GM18519 (cell line): ENCODE measurements at regions not wholly inside any gene's neighbourhood (a gene's known extent, or its start where the extent isn't known, plus 50 kb on each side); places are given as distances from the start of the nearest gene placed in this dataset.

Experiments
- ATAC-seq: cut with Tn5 transposase; IDR thresholded peaks from one replicate; pipeline ENCODE4 v1.9.1; 2021; ENCODE audit warnings: mild to moderate bottlenecking, moderate library complexity; ENCODE audit not compliant: unreplicated experiment, low FRiP score

- no peak for ATAC-seq
Observed at GRCh38 chr22:49291781-49292180, 535.9 kb downstream of the BRD1 start.

- ATAC-seq, result no peak
Observed at GRCh38 chr22:49291169-49291568, 536.5 kb downstream of the BRD1 start.

GRCh38 chr22:49290711-49291110 is 537.0 kb downstream of the BRD1 start:
- ATAC-seq, result no peak

- ATAC-seq, result no peak
Observed at GRCh38 chr22:49289822-49290679, 537.6 kb downstream of the BRD1 start.

DNA sequence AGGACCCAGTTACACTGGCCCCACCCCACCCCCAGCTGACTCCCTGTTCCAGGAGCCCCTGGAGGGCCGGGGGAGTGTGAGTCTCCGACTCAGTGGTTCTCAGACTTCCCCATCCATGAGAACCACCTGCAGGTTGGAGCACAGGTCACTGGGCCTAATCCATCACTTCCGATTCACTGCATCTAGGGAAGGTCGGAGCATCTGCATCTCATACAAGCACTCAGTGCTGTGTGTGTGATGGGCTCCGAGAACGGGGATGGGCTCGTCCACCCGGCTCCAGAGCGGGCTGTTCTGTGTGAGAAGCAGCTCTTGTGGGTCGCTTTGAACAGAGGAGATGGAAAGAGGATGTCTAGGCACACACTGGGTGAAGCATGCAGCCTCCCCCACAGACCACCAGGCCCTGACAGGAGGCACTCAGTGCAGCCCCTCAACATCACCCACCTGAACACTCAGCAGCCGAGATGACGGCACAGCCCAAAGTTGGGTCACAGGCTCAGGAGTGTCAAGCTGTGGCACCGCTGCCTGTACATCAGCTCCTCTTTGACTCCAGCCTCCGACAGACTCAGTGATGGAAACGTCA is 541.4 kb downstream of the BRD1 start:
- ATAC-seq, result no peak

DNA sequence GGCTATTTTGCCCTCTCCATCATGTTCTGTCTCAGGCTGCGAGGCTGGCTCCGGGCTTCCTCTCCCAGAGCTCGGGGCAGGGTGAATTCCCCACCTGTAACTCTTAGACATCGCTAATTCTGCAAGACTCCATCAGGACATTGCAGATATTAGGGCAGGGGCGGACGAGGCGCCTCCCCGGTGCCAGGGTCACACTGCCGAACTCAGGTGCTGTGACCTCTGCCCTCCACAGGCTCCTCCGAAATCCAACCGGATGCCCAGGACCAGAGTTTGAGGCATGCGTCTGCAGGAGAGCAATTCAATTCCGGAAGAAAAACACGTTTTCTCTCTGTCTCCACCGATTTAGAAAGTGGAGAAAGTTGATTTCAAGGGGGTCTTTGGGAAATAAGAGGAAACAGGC is 542.7 kb downstream of the BRD1 start:
- ATAC-seq, result no peak

GRCh38 chr22:49284056-49284784 is 543.5 kb downstream of the BRD1 start:
- no peak for ATAC-seq

DNA sequence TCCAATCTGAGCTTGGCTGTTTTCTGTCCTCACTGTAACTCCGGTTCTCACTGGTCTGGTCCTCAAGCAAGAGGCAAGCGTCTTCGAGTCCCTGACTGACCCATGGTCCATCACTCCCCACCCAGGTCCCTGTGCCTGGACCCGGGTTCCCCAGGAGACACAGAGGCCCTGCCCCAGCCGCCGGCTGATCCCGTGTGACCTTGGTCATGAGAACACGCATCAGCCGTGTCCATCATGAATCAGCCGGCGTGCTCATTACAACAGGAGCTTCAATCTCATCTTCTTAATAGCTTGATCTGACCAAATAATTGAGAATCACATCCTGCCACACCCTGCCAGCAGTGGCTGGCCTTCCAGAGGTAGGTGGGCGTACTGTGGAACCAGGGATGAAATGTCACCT is 545.1 kb downstream of the BRD1 start:
- ATAC-seq, result no peak

DNA sequence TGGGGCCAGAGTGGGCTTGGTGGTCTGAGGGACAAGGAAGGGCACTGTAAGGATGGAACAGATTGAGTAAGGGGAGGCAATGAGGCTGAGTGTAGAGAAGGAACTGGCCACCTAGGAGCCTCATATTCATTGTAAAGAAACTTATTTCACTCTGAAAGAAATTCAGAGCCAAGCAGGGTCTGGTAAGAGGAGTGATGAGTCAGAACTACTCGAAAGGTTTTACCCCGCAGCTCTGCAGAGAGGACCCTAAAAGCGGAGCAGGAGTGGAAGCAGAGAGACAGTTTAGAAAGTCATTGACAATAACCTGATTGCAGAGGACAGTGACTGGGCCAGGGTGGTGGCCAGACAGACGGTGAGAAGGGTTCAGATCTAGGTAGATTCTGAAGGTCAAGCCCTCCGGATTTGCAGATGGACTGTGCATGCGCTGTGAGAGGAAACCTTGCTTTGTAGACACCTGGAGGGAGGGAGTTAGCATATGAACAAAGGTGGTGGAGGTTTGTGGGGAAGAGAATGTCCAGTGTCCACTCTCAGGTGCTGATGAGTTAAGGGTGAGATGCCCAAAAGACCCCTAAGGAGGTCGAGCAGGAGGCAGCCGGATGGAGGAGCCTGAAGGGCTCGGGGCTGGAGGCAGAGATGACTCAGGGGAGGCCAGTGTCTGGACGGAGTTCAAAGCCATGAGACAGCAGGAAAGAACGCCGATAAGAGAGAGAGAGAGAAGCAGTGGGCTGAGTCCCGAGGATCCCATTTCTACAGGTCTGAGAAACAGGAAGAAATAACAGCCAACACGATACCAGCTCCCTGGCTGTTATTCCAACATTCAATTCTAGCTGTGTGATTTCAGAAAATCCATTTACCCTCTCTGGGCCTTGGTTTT is 546.0 kb downstream of the BRD1 start:
- ATAC-seq, result no peak

GRCh38 chr22:49278340-49278739 is 549.3 kb downstream of the BRD1 start:
- no peak for ATAC-seq

GRCh38 chr22:49276567-49276966 is 551.1 kb downstream of the BRD1 start:
- ATAC-seq, result no peak

- ATAC-seq, result no peak
Observed at GRCh38 chr22:49274754-49275380, 552.8 kb downstream of the BRD1 start.

- ATAC-seq, result no peak
Observed at GRCh38 chr22:49272546-49273125, 555.0 kb downstream of the BRD1 start.

DNA sequence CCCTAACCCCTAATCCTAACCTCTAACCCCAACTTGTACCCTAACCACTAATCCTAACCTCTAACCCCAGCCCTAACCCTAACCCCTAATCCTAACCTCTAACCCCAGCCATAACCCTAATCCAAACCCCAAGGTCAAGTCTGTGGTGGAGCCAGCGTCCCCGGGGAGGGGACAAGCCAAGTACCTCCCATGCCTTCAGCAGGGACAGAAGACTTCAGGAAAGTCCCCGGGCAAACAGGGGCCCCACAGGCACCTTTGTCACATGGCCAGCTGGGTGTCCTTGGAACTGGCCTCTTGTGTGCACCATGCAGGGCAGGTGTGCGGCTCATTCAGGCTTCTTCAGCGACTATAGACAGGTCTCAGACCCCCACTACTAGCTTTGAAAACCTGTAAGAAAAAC is 555.8 kb downstream of the BRD1 start:
- no peak for ATAC-seq

GRCh38 chr22:49271369-49271727 is 556.3 kb downstream of the BRD1 start:
- no peak for ATAC-seq

DNA sequence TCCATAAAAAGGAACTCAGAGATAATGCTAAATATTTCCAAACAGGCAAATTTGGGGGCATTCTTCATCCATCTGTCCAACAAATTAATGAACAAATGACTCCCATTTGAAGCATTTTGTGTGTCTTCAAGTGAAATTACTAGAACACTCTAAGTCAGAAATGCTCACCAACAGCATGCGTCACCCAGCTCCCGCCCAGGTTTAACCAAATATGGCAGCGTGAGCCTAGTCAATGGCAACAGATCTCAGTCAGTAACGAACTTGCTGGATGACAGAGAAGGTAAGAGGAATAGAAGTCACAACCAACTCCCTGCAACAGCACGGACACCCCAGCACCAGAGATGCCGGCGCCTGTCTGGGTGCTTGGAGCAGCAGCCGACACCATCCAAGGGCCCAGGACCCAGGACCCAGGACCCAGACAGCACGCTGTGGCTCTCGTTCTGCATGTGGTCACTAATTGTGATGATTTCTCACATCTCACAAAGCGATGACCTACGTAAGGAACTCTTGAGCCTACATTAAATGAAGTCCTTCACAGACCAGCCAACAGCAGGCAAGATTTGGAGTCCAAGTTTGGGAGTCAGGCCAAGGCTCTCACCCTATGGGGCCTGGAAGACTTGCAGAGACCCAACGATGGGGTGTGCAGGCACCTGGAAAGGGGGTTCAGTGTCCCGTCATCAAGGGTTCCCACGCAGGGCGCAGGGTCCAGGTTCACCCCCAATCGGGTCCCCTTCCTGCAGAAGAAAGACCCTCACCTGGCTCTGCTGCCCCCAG is 556.9 kb downstream of the BRD1 start:
- ATAC-seq, result no peak

DNA sequence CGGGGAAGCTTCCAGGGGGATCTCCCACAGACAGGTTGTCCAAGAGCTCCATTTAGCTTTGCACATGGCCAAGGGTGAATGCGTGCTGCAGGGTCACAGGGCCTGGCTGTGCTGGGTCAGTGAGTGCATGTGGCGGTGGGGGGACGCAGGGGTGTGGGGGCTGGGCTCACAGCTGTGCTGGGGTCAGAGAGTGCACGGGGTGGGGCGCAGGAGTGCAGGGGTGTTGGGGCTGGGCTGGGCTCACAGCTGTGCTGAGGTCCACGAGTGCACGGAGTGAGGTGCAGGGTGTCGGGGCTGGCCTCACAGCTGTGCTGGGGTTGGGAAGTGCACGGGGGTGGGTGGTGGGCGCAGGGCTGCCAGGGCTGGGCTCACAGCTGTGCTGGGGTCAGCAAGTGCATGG is 557.7 kb downstream of the BRD1 start:
- no peak for ATAC-seq

- no peak for ATAC-seq
Observed at GRCh38 chr22:49269371-49269770, 558.3 kb downstream of the BRD1 start.

- ATAC-seq, result no peak
Observed at GRCh38 chr22:49268924-49269323, 558.7 kb downstream of the BRD1 start.
